ENCODE measurements at regions not wholly inside any gene's neighbourhood (a gene's known extent, or its start where the extent isn't known, plus 50 kb on each side); places are given as distances from the start of the nearest gene placed in this dataset.

DNA sequence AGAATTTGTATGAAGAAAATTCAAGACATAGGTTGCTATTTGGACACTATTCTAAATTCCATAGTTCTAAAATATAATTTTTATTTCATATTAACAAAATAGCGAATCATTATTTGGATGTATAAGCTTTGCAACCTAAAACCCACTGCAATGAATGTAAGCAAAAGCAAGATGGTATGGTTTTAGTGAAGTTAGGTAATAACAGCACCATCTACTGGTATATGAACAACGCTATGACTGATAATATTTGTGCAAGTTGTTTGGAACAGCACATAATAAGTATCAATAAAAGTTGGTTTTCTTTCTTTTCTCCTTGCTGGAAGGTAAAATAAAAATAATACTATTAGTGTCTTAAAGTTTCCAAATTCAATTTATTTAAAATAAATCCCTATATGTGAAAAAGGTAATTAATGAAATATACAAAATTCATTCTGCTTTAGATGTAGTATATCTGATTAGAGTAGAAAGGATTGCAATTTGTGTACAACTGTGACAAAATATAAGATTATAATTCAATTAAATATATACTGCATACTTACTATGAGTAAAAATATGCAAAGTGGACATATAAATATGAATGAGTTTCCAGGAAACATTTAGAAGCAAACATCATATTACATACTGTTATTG is 79.0 kb upstream of the LSM8 start:
- TF ChIP-seq, protein P1, sequence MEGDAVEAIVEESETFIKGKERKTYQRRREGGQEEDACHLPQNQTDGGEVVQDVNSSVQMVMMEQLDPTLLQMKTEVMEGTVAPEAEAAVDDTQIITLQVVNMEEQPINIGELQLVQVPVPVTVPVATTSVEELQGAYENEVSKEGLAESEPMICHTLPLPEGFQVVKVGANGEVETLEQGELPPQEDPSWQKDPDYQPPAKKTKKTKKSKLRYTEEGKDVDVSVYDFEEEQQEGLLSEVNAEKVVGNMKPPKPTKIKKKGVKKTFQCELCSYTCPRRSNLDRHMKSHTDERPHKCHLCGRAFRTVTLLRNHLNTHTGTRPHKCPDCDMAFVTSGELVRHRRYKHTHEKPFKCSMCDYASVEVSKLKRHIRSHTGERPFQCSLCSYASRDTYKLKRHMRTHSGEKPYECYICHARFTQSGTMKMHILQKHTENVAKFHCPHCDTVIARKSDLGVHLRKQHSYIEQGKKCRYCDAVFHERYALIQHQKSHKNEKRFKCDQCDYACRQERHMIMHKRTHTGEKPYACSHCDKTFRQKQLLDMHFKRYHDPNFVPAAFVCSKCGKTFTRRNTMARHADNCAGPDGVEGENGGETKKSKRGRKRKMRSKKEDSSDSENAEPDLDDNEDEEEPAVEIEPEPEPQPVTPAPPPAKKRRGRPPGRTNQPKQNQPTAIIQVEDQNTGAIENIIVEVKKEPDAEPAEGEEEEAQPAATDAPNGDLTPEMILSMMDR (IDR thresholded peaks at IDR 0.05) = peak; percentile 85
- no peak for TF ChIP-seq ZFX (IDR thresholded peaks at IDR 0.05; ENCODE audit: borderline replicate concordance)

All from 22Rv1 (cell line).